ENCODE measurements at regions not wholly inside any gene's neighbourhood (a gene's known extent, or its start where the extent isn't known, plus 50 kb on each side); places are given as distances from the start of the nearest gene placed in this dataset.

DNA sequence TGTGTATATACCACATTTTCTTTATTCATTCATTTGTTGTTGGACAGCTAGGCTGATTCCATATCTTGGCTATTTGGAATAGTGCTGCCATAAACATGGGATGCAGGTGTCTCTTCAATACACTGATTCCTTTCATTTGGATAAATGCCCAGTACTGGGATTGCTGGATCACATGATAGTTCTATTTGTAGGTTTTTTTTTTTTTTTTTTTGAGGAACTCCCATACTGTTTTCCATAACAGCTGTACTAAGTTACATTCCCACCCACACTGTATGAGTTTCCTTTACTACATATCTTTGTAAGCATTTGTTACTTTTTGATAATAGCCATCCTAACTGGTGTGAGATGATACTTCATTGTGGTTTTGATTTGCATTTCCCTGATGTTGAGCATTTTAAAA, 437.7 kb downstream of the DIPK2A start:
- intact Hi-C loops (cut with DNase I) = no loop called here
- no peak overlapping the region for H3K4me3 ChIP-seq
- no peaks in the 10 kb centered on the region for H3K36me3 ChIP-seq
- no peak overlapping the region for H3K27ac ChIP-seq
- no peaks in the 10 kb centered on the region for H3K4me1 ChIP-seq
- H3K9me3 ChIP-seq = no peaks in the 10 kb centered on the region
- H3K27me3 ChIP-seq = no peaks in the 10 kb centered on the region
- DNase-seq (ENCODE audit: low spot score in 2 of 2) = no peak
- TF ChIP-seq, protein P1, sequence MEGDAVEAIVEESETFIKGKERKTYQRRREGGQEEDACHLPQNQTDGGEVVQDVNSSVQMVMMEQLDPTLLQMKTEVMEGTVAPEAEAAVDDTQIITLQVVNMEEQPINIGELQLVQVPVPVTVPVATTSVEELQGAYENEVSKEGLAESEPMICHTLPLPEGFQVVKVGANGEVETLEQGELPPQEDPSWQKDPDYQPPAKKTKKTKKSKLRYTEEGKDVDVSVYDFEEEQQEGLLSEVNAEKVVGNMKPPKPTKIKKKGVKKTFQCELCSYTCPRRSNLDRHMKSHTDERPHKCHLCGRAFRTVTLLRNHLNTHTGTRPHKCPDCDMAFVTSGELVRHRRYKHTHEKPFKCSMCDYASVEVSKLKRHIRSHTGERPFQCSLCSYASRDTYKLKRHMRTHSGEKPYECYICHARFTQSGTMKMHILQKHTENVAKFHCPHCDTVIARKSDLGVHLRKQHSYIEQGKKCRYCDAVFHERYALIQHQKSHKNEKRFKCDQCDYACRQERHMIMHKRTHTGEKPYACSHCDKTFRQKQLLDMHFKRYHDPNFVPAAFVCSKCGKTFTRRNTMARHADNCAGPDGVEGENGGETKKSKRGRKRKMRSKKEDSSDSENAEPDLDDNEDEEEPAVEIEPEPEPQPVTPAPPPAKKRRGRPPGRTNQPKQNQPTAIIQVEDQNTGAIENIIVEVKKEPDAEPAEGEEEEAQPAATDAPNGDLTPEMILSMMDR (IDR thresholded peaks at IDR 0.05) = no peak

GRCh38 chr3:144413068-144413467, 441.4 kb downstream of the DIPK2A start:
- no peak for DNase-seq (ENCODE audit: low spot score in 2 of 2)

GRCh38 chr3:144415492-144415891, 443.9 kb downstream of the DIPK2A start:
- no peak overlapping the region for H3K4me3 ChIP-seq
- no peaks in the 10 kb centered on the region for H3K9me3 ChIP-seq
- H3K4me1 ChIP-seq = no peaks in the 10 kb centered on the region
- H3K27ac ChIP-seq = no peak overlapping the region
- H3K27me3 ChIP-seq = no peaks in the 10 kb centered on the region
- intact Hi-C loops (cut with DNase I) = no loop called here
- H3K36me3 ChIP-seq = no peaks in the 10 kb centered on the region
- TF ChIP-seq, protein P1 (IDR thresholded peaks at IDR 0.05) = no peak
- no peak for DNase-seq (ENCODE audit: low spot score in 2 of 2)

More at GRCh38 chr3:144413068-144413467, 441.4 kb downstream of the DIPK2A start:
- Histone ChIP-seq H3K9me3 (no peaks in the 10 kb centered on the region), H3K4me1 (no peaks in the 10 kb centered on the region), H3K27ac (no peak overlapping the region), H3K4me3 (no peak overlapping the region), H3K27me3 (no peaks in the 10 kb centered on the region), H3K36me3 (no peaks in the 10 kb centered on the region)
- TF ChIP-seq, protein P1 (IDR thresholded peaks at IDR 0.05) = no peak
- intact Hi-C loops (cut with DNase I) = no loop called here

- Histone ChIP-seq H3K4me3 (no peak overlapping the region), H3K27me3 (no peaks in the 10 kb centered on the region), H3K36me3 (no peaks in the 10 kb centered on the region), H3K9me3 (no peaks in the 10 kb centered on the region), H3K27ac (no peak overlapping the region), H3K4me1 (no peaks in the 10 kb centered on the region)
- TF ChIP-seq, protein P1 (IDR thresholded peaks at IDR 0.05) = no peak
- intact Hi-C loops (cut with DNase I) = no loop called here
- DNase-seq (ENCODE audit: low spot score in 2 of 2) = no peak
Observed at GRCh38 chr3:144424606-144425005, 453.0 kb downstream of the DIPK2A start.

- Histone ChIP-seq H3K27me3 (no peaks in the 10 kb centered on the region), H3K4me1 (no peaks in the 10 kb centered on the region), H3K4me3 (no peak overlapping the region), H3K36me3 (no peaks in the 10 kb centered on the region), H3K9me3 (no peaks in the 10 kb centered on the region), H3K27ac (no peak overlapping the region)
- DNase-seq (ENCODE audit: low spot score in 2 of 2) = no peak
- TF ChIP-seq, protein P1 (IDR thresholded peaks at IDR 0.05) = no peak
- intact Hi-C loops (cut with DNase I) = no loop called here
Observed at GRCh38 chr3:144426366-144426765, 454.7 kb downstream of the DIPK2A start.

DNA sequence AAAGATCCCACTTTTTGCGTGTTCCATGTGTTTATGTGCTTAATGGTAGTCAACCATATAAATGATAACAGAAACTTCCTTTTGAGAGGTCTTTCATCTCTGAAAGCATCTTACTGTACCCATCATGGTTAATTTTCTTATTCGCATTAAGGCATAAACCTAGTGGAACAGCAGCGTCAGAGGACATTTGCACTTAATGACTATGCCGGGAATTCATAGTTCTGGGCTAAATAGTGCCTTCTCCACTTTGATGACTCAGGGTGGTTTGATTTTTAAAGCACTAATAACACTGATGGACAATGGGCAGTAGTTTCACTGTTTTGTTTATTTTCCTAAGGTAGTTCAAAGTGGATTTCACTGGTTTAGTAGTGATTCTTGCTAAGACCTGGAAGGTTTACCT, 455.3 kb downstream of the DIPK2A start:
- Histone ChIP-seq H3K27me3 (no peaks in the 10 kb centered on the region), H3K4me1 (no peaks in the 10 kb centered on the region), H3K4me3 (no peak overlapping the region), H3K9me3 (no peaks in the 10 kb centered on the region), H3K27ac (no peak overlapping the region), H3K36me3 (no peaks in the 10 kb centered on the region)
- TF ChIP-seq, protein P1 (IDR thresholded peaks at IDR 0.05) = no peak
- DNase-seq (ENCODE audit: low spot score in 2 of 2) = no peak
- intact Hi-C loops (cut with DNase I) = no loop called here
